ENCODE measurements at regions not wholly inside any gene's neighbourhood (a gene's known extent, or its start where the extent isn't known, plus 50 kb on each side); places are given as distances from the start of the nearest gene placed in this dataset.

GRCh38 chr2:70011786-70012185 is 50.4 kb upstream of the ASPRV1 start:
- TF ChIP-seq, protein P1, sequence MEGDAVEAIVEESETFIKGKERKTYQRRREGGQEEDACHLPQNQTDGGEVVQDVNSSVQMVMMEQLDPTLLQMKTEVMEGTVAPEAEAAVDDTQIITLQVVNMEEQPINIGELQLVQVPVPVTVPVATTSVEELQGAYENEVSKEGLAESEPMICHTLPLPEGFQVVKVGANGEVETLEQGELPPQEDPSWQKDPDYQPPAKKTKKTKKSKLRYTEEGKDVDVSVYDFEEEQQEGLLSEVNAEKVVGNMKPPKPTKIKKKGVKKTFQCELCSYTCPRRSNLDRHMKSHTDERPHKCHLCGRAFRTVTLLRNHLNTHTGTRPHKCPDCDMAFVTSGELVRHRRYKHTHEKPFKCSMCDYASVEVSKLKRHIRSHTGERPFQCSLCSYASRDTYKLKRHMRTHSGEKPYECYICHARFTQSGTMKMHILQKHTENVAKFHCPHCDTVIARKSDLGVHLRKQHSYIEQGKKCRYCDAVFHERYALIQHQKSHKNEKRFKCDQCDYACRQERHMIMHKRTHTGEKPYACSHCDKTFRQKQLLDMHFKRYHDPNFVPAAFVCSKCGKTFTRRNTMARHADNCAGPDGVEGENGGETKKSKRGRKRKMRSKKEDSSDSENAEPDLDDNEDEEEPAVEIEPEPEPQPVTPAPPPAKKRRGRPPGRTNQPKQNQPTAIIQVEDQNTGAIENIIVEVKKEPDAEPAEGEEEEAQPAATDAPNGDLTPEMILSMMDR (IDR thresholded peaks at IDR 0.05; ENCODE audit: poor library complexity): no peak
- TF ChIP-seq EZH2phosphoT487 (IDR thresholded peaks at IDR 0.05; ENCODE audit: low read depth, severe bottlenecking, unreplicated experiment) (no peak), EZH2 (IDR thresholded peaks at IDR 0.05; ENCODE audit: borderline replicate concordance) (no peak)

Measured in hepatocyte (in vitro differentiated cells).